ENCODE measurements at regions not wholly inside any gene's neighbourhood (a gene's known extent, or its start where the extent isn't known, plus 50 kb on each side); places are given as distances from the start of the nearest gene placed in this dataset.

GRCh38 chr6:144762469-144762868, 477.3 kb downstream of the UTRN start:
- Mint-ChIP-seq H3K4me3 (no peak overlapping the region), H3K27ac (no peak overlapping the region), H3K9me3 (no peaks in the 10 kb centered on the region), H3K4me1 (no peaks in the 10 kb centered on the region), H3K27me3 (no peaks in the 10 kb centered on the region), H3K36me3 (ENCODE audit: low read depth) (peaks cover 58% of the 10 kb centered on the region)
- no peak for TF ChIP-seq CTCF (IDR thresholded peaks at IDR 0.05)
- POLR2A ChIA-PET = no interaction called here
- CTCF ChIA-PET = no interaction called here
- ATAC-seq (ENCODE audit: low read depth) (no peak), DNase-seq (no peak)
- intact Hi-C loops (cut with micrococcal nuclease) = no loop called here

DNA sequence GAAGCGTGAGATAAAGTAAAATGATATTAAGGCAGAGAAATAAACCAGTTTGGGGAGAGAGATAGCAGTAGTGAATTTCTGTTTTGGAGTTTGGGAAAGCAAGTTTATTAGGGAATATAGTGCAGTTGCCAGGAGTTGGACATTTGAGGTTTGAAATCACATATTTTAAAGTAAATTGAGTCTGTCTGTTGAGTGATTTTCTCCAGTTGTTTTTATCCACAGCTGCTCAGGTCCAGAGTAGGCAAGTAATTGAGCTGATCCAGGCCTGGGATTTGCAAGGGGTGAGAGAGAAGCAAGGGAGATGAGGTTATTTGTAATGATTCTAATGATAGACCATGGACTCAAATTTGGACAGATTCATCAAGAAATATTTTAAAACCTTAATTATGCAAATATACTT, 481.9 kb downstream of the UTRN start:
- ATAC-seq (ENCODE audit: low read depth) (no peak), DNase-seq (no peak)
- H3K4me1 Mint-ChIP-seq = no peaks in the 10 kb centered on the region
- ChIA-PET POLR2A (no interaction called here), CTCF (no interaction called here)
- intact Hi-C loops (cut with micrococcal nuclease) = no loop called here
- H3K9me3 Mint-ChIP-seq = no peaks in the 10 kb centered on the region
- TF ChIP-seq CTCF (IDR thresholded peaks at IDR 0.05) = no peak
- no peak overlapping the region for H3K4me3 Mint-ChIP-seq
- no peaks in the 10 kb centered on the region for H3K27me3 Mint-ChIP-seq
- peaks cover 56% of the 10 kb centered on the region for H3K36me3 Mint-ChIP-seq (ENCODE audit: low read depth)
- H3K27ac Mint-ChIP-seq = no peak overlapping the region

DNA sequence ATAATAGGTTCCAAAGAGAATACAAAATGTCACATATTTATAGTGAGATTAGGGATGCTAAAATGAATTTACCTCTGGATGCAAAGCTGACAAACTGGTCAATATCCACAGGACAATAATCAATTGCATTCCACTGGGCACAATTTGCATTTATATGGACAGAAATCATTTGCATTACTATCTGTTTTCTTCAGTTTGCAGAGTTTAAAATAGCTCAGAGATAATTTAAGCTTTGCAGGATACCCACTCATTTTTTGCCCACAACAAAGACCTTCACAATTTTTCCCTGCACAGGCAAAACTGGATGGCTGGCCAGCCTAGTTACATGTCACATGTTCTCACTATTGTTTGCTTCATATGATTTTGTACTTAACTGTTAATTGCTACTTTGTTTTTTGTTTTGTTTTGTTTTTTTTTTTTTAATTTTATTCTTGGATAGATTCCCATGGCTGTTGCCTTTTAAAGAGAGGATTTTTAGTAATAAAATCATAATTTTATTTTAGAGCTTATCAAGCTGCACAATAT, 483.5 kb downstream of the UTRN start:
- Mint-ChIP-seq H3K4me3 (no peak overlapping the region), H3K27me3 (no peaks in the 10 kb centered on the region), H3K9me3 (no peaks in the 10 kb centered on the region), H3K4me1 (no peaks in the 10 kb centered on the region), H3K27ac (no peak overlapping the region), H3K36me3 (ENCODE audit: low read depth) (peaks cover 50% of the 10 kb centered on the region)
- POLR2A ChIA-PET = no interaction called here
- intact Hi-C loops (cut with micrococcal nuclease) = no loop called here
- DNase-seq = no peak
- TF ChIP-seq CTCF (IDR thresholded peaks at IDR 0.05) = no peak
- CTCF ChIA-PET = no interaction called here
- no peak for ATAC-seq (ENCODE audit: low read depth)

GRCh38 chr6:144769142-144769541, 484.0 kb downstream of the UTRN start:
- Mint-ChIP-seq H3K9me3 (no peaks in the 10 kb centered on the region), H3K27ac (no peak overlapping the region), H3K4me3 (no peak overlapping the region), H3K36me3 (ENCODE audit: low read depth) (peaks cover 52% of the 10 kb centered on the region), H3K4me1 (no peaks in the 10 kb centered on the region), H3K27me3 (no peaks in the 10 kb centered on the region)
- ATAC-seq (ENCODE audit: low read depth) (no peak), DNase-seq (no peak)
- no peak for TF ChIP-seq CTCF (IDR thresholded peaks at IDR 0.05)
- intact Hi-C loops (cut with micrococcal nuclease) = no loop called here
- ChIA-PET POLR2A (no interaction called here), CTCF (no interaction called here)

DNA sequence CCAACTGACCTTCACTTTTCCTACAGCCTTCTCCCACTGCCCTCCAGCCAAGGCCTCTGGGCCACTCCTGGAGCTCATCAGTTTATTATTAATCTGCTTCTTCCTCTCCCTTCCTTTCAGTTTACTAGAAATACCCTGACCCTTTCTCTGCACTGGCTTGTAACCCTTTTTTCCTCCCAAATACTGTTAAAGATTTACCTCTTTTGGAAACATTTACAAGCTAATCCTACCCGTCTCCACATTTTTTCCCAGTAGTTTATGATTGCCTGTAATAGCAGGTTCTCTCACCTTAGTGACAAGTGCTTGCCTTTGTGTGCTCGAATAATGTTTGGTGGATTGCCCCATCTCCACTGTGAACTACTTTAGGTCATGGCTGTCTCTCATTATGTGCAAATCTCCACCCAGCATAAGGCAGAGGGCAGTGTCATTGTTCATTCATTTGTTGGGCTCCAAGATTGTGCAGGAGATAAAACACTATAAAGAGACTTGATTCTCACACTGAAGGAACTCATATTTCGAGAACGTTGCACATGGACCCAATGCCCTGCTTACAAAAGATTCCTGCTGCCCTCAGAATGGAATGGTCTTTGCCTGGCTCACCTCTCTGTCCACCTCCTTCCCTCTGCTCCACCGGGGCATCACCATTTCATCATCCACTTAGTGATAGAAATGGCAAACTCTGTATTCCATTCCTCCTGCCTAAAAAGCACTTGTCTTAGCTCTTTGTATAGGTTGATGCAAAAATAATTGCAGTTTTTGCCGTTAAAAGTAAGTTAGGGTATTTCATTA, 491.1 kb downstream of the UTRN start:
- no peak for DNase-seq
- ChIA-PET POLR2A (no interaction called here), CTCF (no interaction called here)
- Mint-ChIP-seq H3K9me3 (no peaks in the 10 kb centered on the region), H3K27ac (no peak overlapping the region), H3K27me3 (no peaks in the 10 kb centered on the region), H3K4me1 (no peaks in the 10 kb centered on the region), H3K36me3 (ENCODE audit: low read depth) (peaks cover 68% of the 10 kb centered on the region), H3K4me3 (no peak overlapping the region)
- no peak for TF ChIP-seq CTCF (IDR thresholded peaks at IDR 0.05)
- intact Hi-C loops (cut with micrococcal nuclease) = no loop called here
- ATAC-seq (ENCODE audit: low read depth) = no peak
